HEK293T (cell line): ENCODE measurements at regions not wholly inside any gene's neighbourhood (a gene's known extent, or its start where the extent isn't known, plus 50 kb on each side); places are given as distances from the start of the nearest gene placed in this dataset.
"Not testable (repeated sequence)": the region's sequence is repeated elsewhere in the genome, so short reads cannot be mapped to it uniquely, and the experiment has no call there.

ENCODE experiments used
- CTCF ChIA-PET: fragments of 350-600 bp; formaldehyde crosslinking; extraction: SDS; loops from one replicate; lab custom pipeline; 2021; ENCODE audit warnings: antibody characterized with exemption, inconsistent platforms; lab: Yijun Ruan, JAX
- POLR2A ChIA-PET: fragments of 350-600 bp; formaldehyde crosslinking; extraction: SDS; loops from one replicate; lab custom pipeline; 2020; ENCODE audit warnings: antibody characterized with exemption, inconsistent platforms; lab: Yijun Ruan, JAX
- DNase-seq: peaks from one replicate; pipeline ENCODE4 v3.0.0; 2012; ENCODE audit warnings: mixed read lengths; ENCODE audit errors: extremely low spot score
- ARNT ChIP-seq: fragments of 450-650 bp; IDR thresholded peaks from 2 replicates; pipeline ENCODE4 v1.6.1; 2017; ENCODE audit warnings: mild to moderate bottlenecking
- BHLHE40 ChIP-seq: fragments of 450-650 bp; IDR thresholded peaks from 2 replicates; pipeline ENCODE4 v1.6.1; 2016; ENCODE audit warnings: mild to moderate bottlenecking, moderate library complexity, borderline replicate concordance
- CTBP1 ChIP-seq: fragments of 450-650 bp; IDR thresholded peaks from 2 replicates; pipeline ENCODE4 v1.6.1; 2016; ENCODE audit warnings: borderline replicate concordance
- ELF4 ChIP-seq: fragments of 450-650 bp; IDR thresholded peaks from 2 replicates; pipeline ENCODE4 v1.6.1; 2017; ENCODE audit warnings: antibody characterized with exemption
- FOXA1 ChIP-seq: fragments of 450-650 bp; IDR thresholded peaks from 2 replicates; pipeline ENCODE4 v1.6.1; 2016; ENCODE audit warnings: mild to moderate bottlenecking
- FOXK2 ChIP-seq: fragments of 450-650 bp; IDR thresholded peaks from 2 replicates; pipeline ENCODE4 v1.6.1; 2016; ENCODE audit warnings: mild to moderate bottlenecking
- FOXM1 ChIP-seq: fragments of 450-650 bp; IDR thresholded peaks from 2 replicates; pipeline ENCODE4 v1.6.1; 2017; ENCODE audit warnings: mild to moderate bottlenecking, borderline replicate concordance
- HDGF ChIP-seq: fragments of 450-650 bp; IDR thresholded peaks from 2 replicates; pipeline ENCODE4 v1.6.1; 2017; ENCODE audit warnings: antibody characterized with exemption, borderline replicate concordance
- L3MBTL2 ChIP-seq: fragments of 450-650 bp; conservative IDR thresholded peaks from 2 replicates; pipeline ENCODE4 v1.6.1; 2016; ENCODE audit warnings: mild to moderate bottlenecking
- LEF1 ChIP-seq: fragments of 450-650 bp; IDR thresholded peaks from 2 replicates; pipeline ENCODE4 v1.6.1; 2017; ENCODE audit warnings: mild to moderate bottlenecking, borderline replicate concordance
- NFRKB ChIP-seq: fragments of 450-650 bp; IDR thresholded peaks from 2 replicates; pipeline ENCODE4 v1.6.1; 2016; ENCODE audit warnings: mild to moderate bottlenecking, moderate library complexity
- PKNOX1 ChIP-seq: fragments of 450-650 bp; IDR thresholded peaks from 2 replicates; pipeline ENCODE4 v1.6.1; 2016
- SP1 ChIP-seq: fragments of 450-650 bp; IDR thresholded peaks from 2 replicates; pipeline ENCODE4 v1.6.1; 2017
- SUZ12 ChIP-seq: fragments of 450-650 bp; IDR thresholded peaks from 2 replicates; pipeline ENCODE4 v1.6.1; 2016; ENCODE audit warnings: mild to moderate bottlenecking
- TARDBP ChIP-seq: fragments of 450-650 bp; IDR thresholded peaks from 2 replicates; pipeline ENCODE4 v1.6.1; 2016
- ZNF384 ChIP-seq: fragments of 450-650 bp; IDR thresholded peaks from 2 replicates; pipeline ENCODE4 v1.6.1; 2016

GRCh38 chr2:66101206-66101605, 333.7 kb upstream of the MEIS1 start:
- POLR2A ChIA-PET = no interaction called here
- TF ChIP-seq ELF4 (no peak), NFRKB (no peak), SP1 (no peak), FOXK2 (no peak), SUZ12 (no peak), ZNF384 (no peak), TARDBP (no peak)
- CTCF ChIA-PET = no interaction called here
- DNase-seq = no peak

- peak; percentile 42 for DNase-seq
- TF ChIP-seq HDGF = no peak
- no peak for TF ChIP-seq L3MBTL2
- no peak for TF ChIP-seq ELF4
- no peak for TF ChIP-seq FOXK2
- no peak for TF ChIP-seq SP1
- TF ChIP-seq LEF1 = no peak
- no peak for TF ChIP-seq FOXM1
- no peak for TF ChIP-seq CTBP1
- TF ChIP-seq NFRKB = no peak
- no peak for TF ChIP-seq SUZ12
- no peak for TF ChIP-seq FOXA1
- TF ChIP-seq ARNT = no peak
- TF ChIP-seq BHLHE40 = no peak
- POLR2A ChIA-PET = interaction anchor here (1.2 kb wide), 1 partner anchor 10 kb away, joined by 3 read pairs; no protein-coding TSS in a partner anchor
- CTCF ChIA-PET = interaction anchor here (0.6 to 0.7 kb wide), 2 partner anchors 79 to 313 kb away, joined by 3 read pairs; no protein-coding TSS in a partner anchor
Measured at GRCh38 chr2:66095820-66096345, 339.0 kb upstream of the MEIS1 start.

GRCh38 chr2:66094689-66095088, 340.2 kb upstream of the MEIS1 start:
- CTCF ChIA-PET, DNase-seq, POLR2A ChIA-PET: not testable (repeated sequence)

- ChIA-PET POLR2A (no interaction called here), CTCF (interaction anchor here (0.7 kb wide), 1 partner anchor 26 kb away, joined by 3 read pairs; no protein-coding TSS in a partner anchor)
- TF ChIP-seq ELF4 (no peak), CTBP1 (no peak), ZNF384 (no peak), ARNT (no peak)
- no peak for DNase-seq
Measured at GRCh38 chr2:66093371-66093770, 341.6 kb upstream of the MEIS1 start.

GRCh38 chr2:66084948-66085590, 349.9 kb upstream of the MEIS1 start:
- TF ChIP-seq FOXK2 (no peak), SUZ12 (no peak), FOXM1 (no peak), FOXA1 (no peak), ELF4 (no peak), NFRKB (no peak), PKNOX1 (no peak), CTBP1 (no peak), L3MBTL2 (no peak), TARDBP (no peak), ZNF384 (no peak), ARNT (no peak), HDGF (no peak), SP1 (no peak), BHLHE40 (no peak), LEF1 (no peak)
- ChIA-PET CTCF (interaction anchor here (0.6 kb wide), 1 partner anchor 38 kb away, joined by 3 read pairs; no protein-coding TSS in a partner anchor), POLR2A (interaction anchor here (0.5 kb wide), 1 partner anchor 487 kb away, joined by 4 read pairs; no protein-coding TSS in a partner anchor)
- no peak for DNase-seq

GRCh38 chr2:66082581-66082980, 352.3 kb upstream of the MEIS1 start:
- ChIA-PET POLR2A (no interaction called here), CTCF (no interaction called here)
- TF ChIP-seq BHLHE40 (no peak), ZNF384 (no peak), PKNOX1 (no peak), ARNT (no peak), FOXM1 (no peak), FOXA1 (no peak), NFRKB (no peak), TARDBP (no peak), FOXK2 (no peak), SP1 (no peak), CTBP1 (no peak), LEF1 (no peak), SUZ12 (no peak), L3MBTL2 (no peak), ELF4 (no peak), HDGF (no peak)
- DNase-seq = no peak

- peak; percentile 69 for DNase-seq
Measured at GRCh38 chr2:66080127-66080526, 354.8 kb upstream of the MEIS1 start.

More at GRCh38 chr2:66080127-66080526, 354.8 kb upstream of the MEIS1 start:
- TF ChIP-seq PKNOX1 (peak; percentile 93), ARNT (0 out of 2 replicates have a peak, but pooled peaks have one; percentile 56), L3MBTL2 (peak; percentile 53; the same call in 1 of the 2 replicates), CTBP1 (peak; percentile 84), ELF4 (no peak), FOXM1 (peak; percentile 66; the same call in 1 of the 2 replicates)
- ChIA-PET CTCF (no interaction called here), POLR2A (no interaction called here)
